ENCODE measurements at regions not wholly inside any gene's neighbourhood (a gene's known extent, or its start where the extent isn't known, plus 50 kb on each side); places are given as distances from the start of the nearest gene placed in this dataset.

DNA sequence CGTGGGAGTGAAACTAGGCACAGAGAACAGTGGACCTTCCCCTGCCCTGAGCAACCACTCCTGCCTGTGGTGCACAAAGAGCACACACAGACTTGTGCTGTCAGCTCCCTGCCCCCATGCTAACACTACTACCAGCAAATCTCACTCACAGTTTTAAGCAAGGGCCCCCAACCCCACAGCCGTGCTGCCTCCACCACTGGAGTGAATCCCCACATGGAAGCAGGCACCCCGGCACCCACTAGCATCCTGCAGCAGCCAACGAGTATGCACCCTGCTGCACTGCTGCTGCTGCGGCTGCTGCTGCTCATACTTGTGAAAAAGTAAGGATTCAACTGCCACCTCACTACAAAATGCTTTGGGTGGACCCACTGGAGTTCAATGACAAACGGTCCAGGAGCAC, 435.5 kb downstream of the SLCO4C1 start:
- TF ChIP-seq, protein P1, sequence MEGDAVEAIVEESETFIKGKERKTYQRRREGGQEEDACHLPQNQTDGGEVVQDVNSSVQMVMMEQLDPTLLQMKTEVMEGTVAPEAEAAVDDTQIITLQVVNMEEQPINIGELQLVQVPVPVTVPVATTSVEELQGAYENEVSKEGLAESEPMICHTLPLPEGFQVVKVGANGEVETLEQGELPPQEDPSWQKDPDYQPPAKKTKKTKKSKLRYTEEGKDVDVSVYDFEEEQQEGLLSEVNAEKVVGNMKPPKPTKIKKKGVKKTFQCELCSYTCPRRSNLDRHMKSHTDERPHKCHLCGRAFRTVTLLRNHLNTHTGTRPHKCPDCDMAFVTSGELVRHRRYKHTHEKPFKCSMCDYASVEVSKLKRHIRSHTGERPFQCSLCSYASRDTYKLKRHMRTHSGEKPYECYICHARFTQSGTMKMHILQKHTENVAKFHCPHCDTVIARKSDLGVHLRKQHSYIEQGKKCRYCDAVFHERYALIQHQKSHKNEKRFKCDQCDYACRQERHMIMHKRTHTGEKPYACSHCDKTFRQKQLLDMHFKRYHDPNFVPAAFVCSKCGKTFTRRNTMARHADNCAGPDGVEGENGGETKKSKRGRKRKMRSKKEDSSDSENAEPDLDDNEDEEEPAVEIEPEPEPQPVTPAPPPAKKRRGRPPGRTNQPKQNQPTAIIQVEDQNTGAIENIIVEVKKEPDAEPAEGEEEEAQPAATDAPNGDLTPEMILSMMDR (IDR thresholded peaks at IDR 0.05) = no peak

DNA sequence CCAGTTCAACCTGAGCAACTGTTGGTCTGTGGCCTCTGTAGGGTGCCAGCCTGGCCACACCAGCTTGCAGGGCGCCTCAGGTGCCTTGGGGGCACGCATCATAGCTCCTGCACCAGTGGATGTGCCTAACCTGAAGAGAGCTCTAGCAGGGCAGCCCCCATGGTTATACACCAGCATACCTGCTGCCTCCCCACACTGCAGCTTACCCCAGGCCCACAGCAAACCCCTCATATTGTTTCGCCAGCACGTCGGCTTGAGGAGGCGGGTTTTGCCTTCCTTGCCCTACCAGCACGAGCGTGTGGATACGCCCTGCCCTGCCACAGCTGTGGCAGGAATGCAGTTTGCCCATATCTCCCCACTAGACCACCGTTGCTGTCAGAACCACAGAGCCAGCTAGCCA, 435.9 kb downstream of the SLCO4C1 start:
- TF ChIP-seq, protein P1 (IDR thresholded peaks at IDR 0.05) = no peak
- DNase-seq (ENCODE audit: low spot score) = no peak
- Histone ChIP-seq H3K27ac (no peak overlapping the region), H3K4me3 (no peak overlapping the region), H3K27me3 (replicated peaks; ENCODE audit: insufficient read depth) (no peaks in the 10 kb centered on the region), H3K4me1 (ENCODE audit: control insufficient read depth in 1 of 2, low read depth in 2 of 2) (no peaks in the 10 kb centered on the region), H3K9me3 (no peaks in the 10 kb centered on the region), H3K36me3 (no peaks in the 10 kb centered on the region)
- no peak for ATAC-seq (ENCODE audit: insufficient number of reproducible peaks, low FRiP score, low read depth)

More for the DNA sequence above, 435.5 kb downstream of the SLCO4C1 start:
- H3K27me3 ChIP-seq (replicated peaks; ENCODE audit: insufficient read depth) = no peaks in the 10 kb centered on the region
- no peak overlapping the region for H3K27ac ChIP-seq
- DNase-seq (ENCODE audit: low spot score) = no peak
- no peaks in the 10 kb centered on the region for H3K36me3 ChIP-seq
- no peaks in the 10 kb centered on the region for H3K4me1 ChIP-seq (ENCODE audit: control insufficient read depth in 1 of 2, low read depth in 2 of 2)
- H3K9me3 ChIP-seq = no peaks in the 10 kb centered on the region
- no peak overlapping the region for H3K4me3 ChIP-seq
- no peak for ATAC-seq (ENCODE audit: insufficient number of reproducible peaks, low FRiP score, low read depth)

DNA sequence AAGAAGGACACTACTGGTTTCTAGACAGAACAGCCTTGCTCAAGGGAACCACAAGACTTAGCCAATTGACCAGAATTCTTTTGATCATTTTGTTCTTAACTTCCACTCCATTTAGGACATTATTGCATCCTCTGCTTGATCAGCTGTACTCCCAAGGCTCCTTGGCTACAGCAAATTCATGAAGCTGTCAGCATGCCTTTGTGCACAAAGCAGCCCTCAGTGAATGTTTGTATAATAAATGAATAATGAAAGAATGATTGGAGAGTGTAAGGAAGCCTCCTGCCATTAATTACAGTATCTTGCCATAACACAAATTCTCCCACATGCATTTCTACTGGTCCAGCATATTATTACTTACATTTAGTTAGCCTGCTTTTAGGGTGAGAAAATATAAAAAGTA, 449.6 kb downstream of the SLCO4C1 start:
- H3K4me1 ChIP-seq (ENCODE audit: control insufficient read depth in 1 of 2, low read depth in 2 of 2) = no peaks in the 10 kb centered on the region
- no peak overlapping the region for H3K27ac ChIP-seq
- ATAC-seq (ENCODE audit: insufficient number of reproducible peaks, low FRiP score, low read depth) = no peak
- no peaks in the 10 kb centered on the region for H3K27me3 ChIP-seq (replicated peaks; ENCODE audit: insufficient read depth)
- H3K4me3 ChIP-seq = no peak overlapping the region
- TF ChIP-seq, protein P1 (IDR thresholded peaks at IDR 0.05) = no peak
- H3K36me3 ChIP-seq = no peaks in the 10 kb centered on the region
- no peak for DNase-seq (ENCODE audit: low spot score)
- H3K9me3 ChIP-seq = no peaks in the 10 kb centered on the region

DNA sequence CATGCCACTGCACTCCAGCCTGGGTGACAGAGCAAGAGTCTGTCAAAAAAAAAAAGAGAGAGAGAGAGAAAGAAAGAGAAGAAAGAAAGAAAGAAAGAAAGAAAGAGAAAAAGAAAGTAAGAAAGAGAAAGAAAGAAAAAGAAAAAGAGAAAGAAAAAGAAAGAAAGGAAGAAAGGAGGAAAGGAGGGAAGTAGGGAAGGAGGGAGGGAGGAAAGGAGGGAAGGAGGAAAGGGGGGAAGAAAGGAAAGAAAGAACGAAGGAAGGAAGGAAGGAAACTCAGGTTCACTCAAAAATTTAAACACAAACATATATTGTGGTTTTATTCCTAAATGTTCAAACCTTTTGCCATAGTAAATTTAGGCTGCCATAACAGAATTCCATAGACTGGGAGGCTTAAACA, 453.0 kb downstream of the SLCO4C1 start:
- no peak overlapping the region for H3K4me3 ChIP-seq
- H3K4me1 ChIP-seq (ENCODE audit: control insufficient read depth in 1 of 2, low read depth in 2 of 2) = peaks cover 0 to 5% of the 10 kb centered on the region in 2 donors
- H3K27ac ChIP-seq = no peak overlapping the region
- TF ChIP-seq, protein P1 (IDR thresholded peaks at IDR 0.05) = no peak
- ATAC-seq (ENCODE audit: insufficient number of reproducible peaks, low FRiP score, low read depth) = no peak
- H3K27me3 ChIP-seq (replicated peaks; ENCODE audit: insufficient read depth) = no peaks in the 10 kb centered on the region
- no peak for DNase-seq (ENCODE audit: low spot score)
- H3K36me3 ChIP-seq = no peaks in the 10 kb centered on the region
- no peaks in the 10 kb centered on the region for H3K9me3 ChIP-seq

DNA sequence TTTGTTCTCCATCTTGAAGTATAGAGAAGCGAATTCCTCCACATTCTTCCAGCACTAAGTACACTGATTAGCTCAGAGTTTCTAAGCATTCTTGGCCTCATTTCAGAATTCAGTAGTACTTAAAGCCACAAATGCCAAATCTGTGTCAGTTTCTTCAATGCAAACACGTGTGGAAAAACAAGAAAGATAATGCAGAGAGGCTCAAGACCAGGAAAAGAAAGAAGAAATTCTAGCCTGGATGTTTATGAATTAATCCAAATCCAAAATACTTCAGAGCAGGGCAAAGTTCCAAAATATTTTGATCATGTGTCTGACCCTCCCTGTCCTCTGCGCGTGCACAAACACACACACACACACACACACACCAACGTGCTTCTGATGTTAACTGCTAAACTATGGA, 457.6 kb downstream of the SLCO4C1 start:
- Histone ChIP-seq H3K27ac (no peak overlapping the region), H3K27me3 (replicated peaks; ENCODE audit: insufficient read depth) (no peaks in the 10 kb centered on the region), H3K4me1 (ENCODE audit: control insufficient read depth in 1 of 2, low read depth in 2 of 2) (peaks cover 0 to 9% of the 10 kb centered on the region in 2 donors), H3K36me3 (no peaks in the 10 kb centered on the region), H3K4me3 (no peak overlapping the region), H3K9me3 (no peaks in the 10 kb centered on the region)
- TF ChIP-seq, protein P1 (IDR thresholded peaks at IDR 0.05) = no peak
- ATAC-seq (ENCODE audit: insufficient number of reproducible peaks, low FRiP score, low read depth) (no peak), DNase-seq (ENCODE audit: low spot score) (no peak)

All from thoracic aorta (tissue), 2 donors.